ENCODE measurements at regions not wholly inside any gene's neighbourhood (a gene's known extent, or its start where the extent isn't known, plus 50 kb on each side); places are given as distances from the start of the nearest gene placed in this dataset.

- H3K4me1 Mint-ChIP-seq = peaks cover 51% of the 10 kb centered on the region
- Histone ChIP-seq H2AFZ (ENCODE audit: insufficient read depth, low read depth, low read length, poor library complexity, severe bottlenecking) (no peak overlapping the region), H3K27me3 (ENCODE audit: control insufficient read depth in 2 of 2, insufficient read depth in 2 of 2, low read length in 2 of 2) (no peaks in the 10 kb centered on the region), H4K20me1 (ENCODE audit: insufficient read depth, low read length) (no peaks in the 10 kb centered on the region), H3K9ac (ENCODE audit: insufficient read depth, low read length, poor library complexity, severe bottlenecking) (no peak overlapping the region), H3K4me3 (replicated peaks in 1 of 3; ENCODE audit: low read depth in 2 of 3, low read length in 3 of 3) (no peak overlapping the region), H3K9me3 (replicated peaks in 1 of 2; ENCODE audit: control insufficient read depth in 1 of 2, insufficient read depth in 1 of 2, low read length in 2 of 2) (no peaks in the 10 kb centered on the region), H3K4me2 (replicated peaks; ENCODE audit: extremely low read depth, low read length, poor library complexity, severe bottlenecking) (no peak overlapping the region), H3K79me2 (ENCODE audit: insufficient read depth, low read length) (no peaks in the 10 kb centered on the region), H3K4me1 (ENCODE audit: control insufficient read depth in 1 of 2, insufficient read depth in 2 of 2, low read length in 2 of 2) (peaks cover 44 to 53% of the 10 kb centered on the region in 2 donors), H3K36me3 (replicated peaks in 1 of 2; ENCODE audit: control insufficient read depth in 1 of 2, insufficient read depth in 2 of 2, low read length in 2 of 2) (no peaks in the 10 kb centered on the region), H3K27ac (ENCODE audit: low read depth in 1 of 2, low read length in 2 of 2) (no peak overlapping the region)
- TF ChIP-seq, protein P1, sequence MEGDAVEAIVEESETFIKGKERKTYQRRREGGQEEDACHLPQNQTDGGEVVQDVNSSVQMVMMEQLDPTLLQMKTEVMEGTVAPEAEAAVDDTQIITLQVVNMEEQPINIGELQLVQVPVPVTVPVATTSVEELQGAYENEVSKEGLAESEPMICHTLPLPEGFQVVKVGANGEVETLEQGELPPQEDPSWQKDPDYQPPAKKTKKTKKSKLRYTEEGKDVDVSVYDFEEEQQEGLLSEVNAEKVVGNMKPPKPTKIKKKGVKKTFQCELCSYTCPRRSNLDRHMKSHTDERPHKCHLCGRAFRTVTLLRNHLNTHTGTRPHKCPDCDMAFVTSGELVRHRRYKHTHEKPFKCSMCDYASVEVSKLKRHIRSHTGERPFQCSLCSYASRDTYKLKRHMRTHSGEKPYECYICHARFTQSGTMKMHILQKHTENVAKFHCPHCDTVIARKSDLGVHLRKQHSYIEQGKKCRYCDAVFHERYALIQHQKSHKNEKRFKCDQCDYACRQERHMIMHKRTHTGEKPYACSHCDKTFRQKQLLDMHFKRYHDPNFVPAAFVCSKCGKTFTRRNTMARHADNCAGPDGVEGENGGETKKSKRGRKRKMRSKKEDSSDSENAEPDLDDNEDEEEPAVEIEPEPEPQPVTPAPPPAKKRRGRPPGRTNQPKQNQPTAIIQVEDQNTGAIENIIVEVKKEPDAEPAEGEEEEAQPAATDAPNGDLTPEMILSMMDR (IDR thresholded peaks at IDR 0.05) = no peak
- H3K4me3 Mint-ChIP-seq = no peak overlapping the region
- no peaks in the 10 kb centered on the region for H3K9me3 Mint-ChIP-seq
- H3K27me3 Mint-ChIP-seq (ENCODE audit: low read depth in 3 of 3) = peaks cover 0 to 2% (median 0%) of the 10 kb centered on the region in 3 donors
- no CpG with 5 or more reads among the region's 1 CpG for WGBS (ENCODE audit: insufficient coverage)
- no peak overlapping the region for H3K27ac Mint-ChIP-seq
- intact Hi-C loops (cut with micrococcal nuclease) = loop anchor here in 1 of 2 donors (10.0 kb wide), 1 partner anchor 47 kb away; no protein-coding TSS in a partner anchor
- no peaks in the 10 kb centered on the region for H3K36me3 Mint-ChIP-seq
- no peak for DNase-seq
Observed at GRCh38 chr12:89211456-89211855, 140.8 kb downstream of the DUSP6 start.

DNA sequence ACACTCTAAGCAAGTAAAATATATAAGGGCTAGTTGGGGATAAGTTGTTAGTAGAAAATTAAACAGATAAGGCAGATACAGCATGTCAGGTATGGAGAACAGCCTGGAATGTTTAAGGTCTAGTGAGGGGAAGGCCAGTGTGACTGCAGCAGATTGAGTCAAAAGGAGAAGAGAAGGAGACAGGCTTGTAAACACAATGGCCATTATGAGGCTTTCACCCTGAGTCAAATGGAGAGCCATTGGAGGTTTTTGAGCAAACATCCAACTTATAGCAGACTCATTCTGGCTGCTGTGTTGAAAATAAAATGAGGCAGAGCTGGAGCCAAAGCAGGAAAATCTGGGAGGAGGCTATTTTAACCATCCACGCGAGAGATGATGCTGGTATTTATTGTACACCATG is 142.0 kb downstream of the DUSP6 start:
- Histone ChIP-seq H3K9me3 (replicated peaks in 1 of 2; ENCODE audit: control insufficient read depth in 1 of 2, insufficient read depth in 1 of 2, low read length in 2 of 2) (no peaks in the 10 kb centered on the region), H3K27me3 (ENCODE audit: control insufficient read depth in 2 of 2, insufficient read depth in 2 of 2, low read length in 2 of 2) (no peaks in the 10 kb centered on the region), H3K9ac (ENCODE audit: insufficient read depth, low read length, poor library complexity, severe bottlenecking) (no peak overlapping the region), H3K4me3 (replicated peaks in 1 of 3; ENCODE audit: low read depth in 2 of 3, low read length in 3 of 3) (no peak overlapping the region), H3K4me1 (ENCODE audit: control insufficient read depth in 1 of 2, insufficient read depth in 2 of 2, low read length in 2 of 2) (peaks cover 44 to 51% of the 10 kb centered on the region in 2 donors), H3K36me3 (replicated peaks in 1 of 2; ENCODE audit: control insufficient read depth in 1 of 2, insufficient read depth in 2 of 2, low read length in 2 of 2) (no peaks in the 10 kb centered on the region), H3K79me2 (ENCODE audit: insufficient read depth, low read length) (no peaks in the 10 kb centered on the region), H4K20me1 (ENCODE audit: insufficient read depth, low read length) (no peaks in the 10 kb centered on the region), H3K27ac (ENCODE audit: low read depth in 1 of 2, low read length in 2 of 2) (no peak overlapping the region), H3K4me2 (replicated peaks; ENCODE audit: extremely low read depth, low read length, poor library complexity, severe bottlenecking) (no peak overlapping the region), H2AFZ (ENCODE audit: insufficient read depth, low read depth, low read length, poor library complexity, severe bottlenecking) (no peak overlapping the region)
- TF ChIP-seq, protein P1 (IDR thresholded peaks at IDR 0.05) = no peak
- intact Hi-C loops (cut with micrococcal nuclease) = loop anchor here in 1 of 2 donors (10.0 kb wide), 1 partner anchor 45 kb away; no protein-coding TSS in a partner anchor
- no CpG with 5 or more reads among the region's 2 CpGs for WGBS (ENCODE audit: insufficient coverage)
- Mint-ChIP-seq H3K9me3 (peaks cover 0 to 4% (median 0%) of the 10 kb centered on the region in 7 donors), H3K4me3 (no peak overlapping the region), H3K4me1 (peaks cover 49% of the 10 kb centered on the region), H3K36me3 (no peaks in the 10 kb centered on the region), H3K27me3 (ENCODE audit: low read depth in 3 of 3) (peaks cover 0 to 2% (median 0%) of the 10 kb centered on the region in 3 donors), H3K27ac (no peak overlapping the region)
- no peak for DNase-seq

All from CD14-positive monocyte (primary cell).